22Rv1 (cell line): ENCODE measurements at regions not wholly inside any gene's neighbourhood (a gene's known extent, or its start where the extent isn't known, plus 50 kb on each side); places are given as distances from the start of the nearest gene placed in this dataset.
"Not testable (repeated sequence)": the region's sequence is repeated elsewhere in the genome, so short reads cannot be mapped to it uniquely, and the experiment has no call there.

ENCODE experiments used
- ZFX ChIP-seq: fragments of 450-650 bp; IDR thresholded peaks from 2 replicates; pipeline ENCODE4 v1.6.1; 2017; ENCODE audit warnings: antibody characterized with exemption, borderline replicate concordance
- TF ChIP-seq, protein P1 (sequence below): fragments of 450-650 bp; IDR thresholded peaks from 2 replicates; pipeline ENCODE4 v1.5.1; 2017; ENCODE audit warnings: mild to moderate bottlenecking

DNA sequence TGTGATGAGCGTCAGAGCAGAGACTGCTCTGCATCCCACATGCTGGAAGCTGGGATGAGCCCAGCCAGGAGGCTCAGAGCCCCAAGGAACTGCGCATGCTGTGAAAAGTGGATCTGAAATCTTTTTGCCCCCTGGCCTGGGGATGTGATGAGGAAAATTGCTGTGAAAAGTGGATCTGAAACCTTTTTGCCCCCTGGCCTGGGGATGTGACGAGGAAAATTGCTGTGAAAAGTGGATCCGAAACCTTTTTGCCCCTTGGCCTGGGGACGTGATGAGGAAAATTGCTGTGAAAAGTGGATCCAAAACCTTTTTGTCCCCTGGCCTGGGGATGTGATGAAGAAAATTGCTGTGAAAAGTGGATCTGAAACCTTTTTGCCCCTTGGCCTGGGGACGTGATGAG, 187.9 kb downstream of the BANP start:
- TF ChIP-seq, protein P1, sequence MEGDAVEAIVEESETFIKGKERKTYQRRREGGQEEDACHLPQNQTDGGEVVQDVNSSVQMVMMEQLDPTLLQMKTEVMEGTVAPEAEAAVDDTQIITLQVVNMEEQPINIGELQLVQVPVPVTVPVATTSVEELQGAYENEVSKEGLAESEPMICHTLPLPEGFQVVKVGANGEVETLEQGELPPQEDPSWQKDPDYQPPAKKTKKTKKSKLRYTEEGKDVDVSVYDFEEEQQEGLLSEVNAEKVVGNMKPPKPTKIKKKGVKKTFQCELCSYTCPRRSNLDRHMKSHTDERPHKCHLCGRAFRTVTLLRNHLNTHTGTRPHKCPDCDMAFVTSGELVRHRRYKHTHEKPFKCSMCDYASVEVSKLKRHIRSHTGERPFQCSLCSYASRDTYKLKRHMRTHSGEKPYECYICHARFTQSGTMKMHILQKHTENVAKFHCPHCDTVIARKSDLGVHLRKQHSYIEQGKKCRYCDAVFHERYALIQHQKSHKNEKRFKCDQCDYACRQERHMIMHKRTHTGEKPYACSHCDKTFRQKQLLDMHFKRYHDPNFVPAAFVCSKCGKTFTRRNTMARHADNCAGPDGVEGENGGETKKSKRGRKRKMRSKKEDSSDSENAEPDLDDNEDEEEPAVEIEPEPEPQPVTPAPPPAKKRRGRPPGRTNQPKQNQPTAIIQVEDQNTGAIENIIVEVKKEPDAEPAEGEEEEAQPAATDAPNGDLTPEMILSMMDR = not testable (repeated sequence)
- TF ChIP-seq ZFX = not testable (repeated sequence)
